Bronchial epithelial cell (primary cell): ENCODE measurements at regions not wholly inside any gene's neighbourhood (a gene's known extent, or its start where the extent isn't known, plus 50 kb on each side); places are given as distances from the start of the nearest gene placed in this dataset.

Experiments used
- DNase-seq: peaks from one replicate; pipeline ENCODE4 v3.0.0-alpha.2; 2010; ENCODE audit warnings: low read depth
- FAIRE-seq: peaks from 2 replicates; lab custom pipeline; 2011; peaks lifted over from hg19 to GRCh38; lab: Jason Lieb, UNC
- H3K27me3 ChIP-seq: 2 replicates; pipeline ENCODE4 v1.5.1; 2011; ENCODE audit warnings: low read length; ENCODE audit not compliant: control insufficient read depth, insufficient read depth
- H3K36me3 ChIP-seq: 2 replicates; pipeline ENCODE4 v1.5.1; 2011; ENCODE audit warnings: low read length; ENCODE audit not compliant: control insufficient read depth, insufficient read depth
- H3K4me3 ChIP-seq: 2 replicates; pipeline ENCODE4 v1.5.1; 2011; ENCODE audit warnings: mild to moderate bottlenecking, low read depth, low read length, control low read depth
- CTCF ChIP-seq: IDR thresholded peaks from 2 replicates; pipeline ENCODE4 v1.5.1; 2011; ENCODE audit warnings: mild to moderate bottlenecking, moderate library complexity, low read length, control low read depth, inconsistent platforms; ENCODE audit not compliant: insufficient read depth, severe bottlenecking

- DNase-seq, result no peak
- TF ChIP-seq CTCF, result no peak
- no peaks in the 10 kb centered on the region for H3K27me3 ChIP-seq
- no peak overlapping the region for H3K4me3 ChIP-seq
- FAIRE-seq, result no peak
- H3K36me3 ChIP-seq, result no peaks in the 10 kb centered on the region
These were observed 80.1 kb upstream of the PLSCR5 start for GRCh38 chr3:146685050-146685814.

GRCh38 chr3:146682171-146682570 is 77.0 kb upstream of the PLSCR5 start:
- H3K36me3 ChIP-seq, result no peaks in the 10 kb centered on the region
- FAIRE-seq (no peak), DNase-seq (peak; percentile 8)
- H3K27me3 ChIP-seq, result no peaks in the 10 kb centered on the region
- TF ChIP-seq CTCF, result no peak
- H3K4me3 ChIP-seq, result no peak overlapping the region

GRCh38 chr3:146680617-146681016 is 75.5 kb upstream of the PLSCR5 start:
- Histone ChIP-seq H3K36me3 (no peaks in the 10 kb centered on the region), H3K4me3 (no peak overlapping the region), H3K27me3 (no peaks in the 10 kb centered on the region)
- no peak for DNase-seq
- TF ChIP-seq CTCF, result no peak
- FAIRE-seq, result no peak

- Histone ChIP-seq H3K27me3 (no peaks in the 10 kb centered on the region), H3K4me3 (no peak overlapping the region), H3K36me3 (no peaks in the 10 kb centered on the region)
- FAIRE-seq (no peak), DNase-seq (no peak)
- no peak for TF ChIP-seq CTCF
These were observed 74.8 kb upstream of the PLSCR5 start for GRCh38 chr3:146679995-146680394.

GRCh38 chr3:146679191-146679590 is 74.0 kb upstream of the PLSCR5 start:
- no peak for TF ChIP-seq CTCF
- FAIRE-seq, result no peak

GRCh38 chr3:146672941-146673340 is 67.8 kb upstream of the PLSCR5 start:
- DNase-seq, result no peak
- H3K27me3 ChIP-seq, result no peaks in the 10 kb centered on the region
- no peak overlapping the region for H3K4me3 ChIP-seq
- no peak for FAIRE-seq
- no peak for TF ChIP-seq CTCF
- no peaks in the 10 kb centered on the region for H3K36me3 ChIP-seq

More at GRCh38 chr3:146679191-146679590, 74.0 kb upstream of the PLSCR5 start:
- Histone ChIP-seq H3K4me3 (no peak overlapping the region), H3K36me3 (no peaks in the 10 kb centered on the region), H3K27me3 (no peaks in the 10 kb centered on the region)
- DNase-seq, result no peak
